Lung (tissue), 11 donors: ENCODE measurements at regions not wholly inside any gene's neighbourhood (a gene's known extent, or its start where the extent isn't known, plus 50 kb on each side); places are given as distances from the start of the nearest gene placed in this dataset.

Experiments
- ATAC-seq: fragments of 200-7000 bp; cut with Tn5 transposase; one replicate; pipeline ENCODE4 v1.9.1; 2020; ENCODE audit warnings: moderate number of reproducible peaks; ENCODE audit not compliant: insufficient read depth, low FRiP score
- DNase-seq, 3 donors: peaks; one replicate each; pipeline ENCODE4 v3.0.0-alpha.2; 2013 to 2017
- H3K27ac ChIP-seq, 2 donors: one replicate each; pipeline ENCODE4 v1.5.1; 2013; ENCODE audit warnings: mild to moderate bottlenecking in 2 of 2, moderate library complexity in 2 of 2, control low read depth in 1 of 2, inconsistent platforms in 1 of 2, low read depth in 1 of 2, low read length in 1 of 2
- H3K27me3 ChIP-seq, 3 donors: one replicate each; pipeline ENCODE4 v1.5.1; 2013; ENCODE audit warnings: low read length in 2 of 3; ENCODE audit not compliant: control insufficient read depth in 3 of 3, insufficient read depth in 3 of 3
- H3K36me3 ChIP-seq, 4 donors: one replicate each; pipeline ENCODE4 v1.5.1; 2013; ENCODE audit warnings: low read length in 4 of 4, mild to moderate bottlenecking in 1 of 4, moderate library complexity in 1 of 4; ENCODE audit not compliant: control insufficient read depth in 4 of 4, insufficient read depth in 4 of 4
- H3K4me1 ChIP-seq, 5 donors: one replicate each; pipeline ENCODE4 v1.5.1; 2013; ENCODE audit warnings: low read length in 5 of 5, mild to moderate bottlenecking in 2 of 5, moderate library complexity in 1 of 5; ENCODE audit not compliant: control insufficient read depth in 5 of 5, insufficient read depth in 5 of 5
- H3K4me3 ChIP-seq: one replicate; pipeline ENCODE4 v1.5.1; 2013; ENCODE audit warnings: mild to moderate bottlenecking, control low read depth, moderate library complexity
- H3K9ac ChIP-seq, 2 donors: one replicate each; pipeline ENCODE4 v1.5.1; 2013; ENCODE audit warnings: low read length in 2 of 2, control low read depth in 1 of 2; ENCODE audit not compliant: insufficient read depth in 1 of 2
- H3K9me3 ChIP-seq, 4 donors: one replicate each; pipeline ENCODE4 v1.5.1; 2013; ENCODE audit warnings: low read length in 3 of 4, mild to moderate bottlenecking in 1 of 4, moderate library complexity in 1 of 4; ENCODE audit not compliant: control insufficient read depth in 4 of 4, insufficient read depth in 3 of 4
- CTCF ChIP-seq: IDR thresholded peaks from 2 replicates; pipeline ENCODE4 v1.5.1; 2012; ENCODE audit warnings: mild to moderate bottlenecking; ENCODE audit errors: control extremely low read depth, extremely low read depth
- WGBS, 2 donors: extraction: QIAGEN DNeasy Blood & Tissue Kit; methylation state at CpG; one replicate each; pipeline ENCODE4 v1.1.7; 2013; 5-methylcytosine and 5-hydroxymethylcytosine counted together
- donor health status: control.
- donor health status: control.
- donor health status: Bipolar disorder and iron deficiency.
- donor health status: healthy.
- donor health status: DM: yes; HTN: yes; CAD: no.

- Histone ChIP-seq H3K4me3 (no peak overlapping the region), H3K36me3 (no peaks in the 10 kb centered on the region), H3K27ac (no peak overlapping the region), H3K9ac (no peak overlapping the region), H3K27me3 (peaks cover 0 to 11% (median 0%) of the 10 kb centered on the region in 3 donors), H3K9me3 (peaks cover 0 to 5% (median 0%) of the 10 kb centered on the region in 4 donors), H3K4me1 (peaks cover 0 to 4% (median 0%) of the 10 kb centered on the region in 5 donors)
- TF ChIP-seq CTCF, result no peak
- WGBS, 2 donors, result 63 to 69% methylated on average over 1 of the region's 1 CpG
- ATAC-seq (no peak), DNase-seq (no peak)
Observed at GRCh38 chr22:48963405-48963804, 864.3 kb downstream of the BRD1 start.

DNA sequence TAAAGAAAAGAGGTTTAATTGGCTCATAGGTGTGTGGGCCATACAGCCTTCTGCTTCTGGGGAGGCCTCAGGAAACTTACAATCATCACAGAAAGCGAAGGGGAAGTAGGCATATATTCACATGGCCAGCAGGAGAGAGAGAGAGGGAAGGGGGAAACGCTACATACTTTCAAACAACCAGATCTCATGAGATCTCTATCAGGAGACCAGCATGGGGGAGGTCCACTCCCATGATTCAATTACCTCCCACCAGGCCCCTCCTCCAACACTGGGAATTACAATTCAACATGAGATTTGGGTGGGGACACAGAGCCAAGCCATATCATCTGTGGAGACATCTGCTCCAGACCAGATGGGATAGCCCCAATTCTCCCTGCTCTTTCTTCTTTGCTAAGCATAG, 866.0 kb downstream of the BRD1 start:
- H3K4me3 ChIP-seq, result no peak overlapping the region
- 82 to 87% methylated on average over 2 of the region's 2 CpGs for WGBS, 2 donors
- no peak for TF ChIP-seq CTCF
- no peak for DNase-seq
- H3K36me3 ChIP-seq, result no peaks in the 10 kb centered on the region
- H3K9me3 ChIP-seq, result peaks cover 0 to 10% (median 0%) of the 10 kb centered on the region in 4 donors
- no peak overlapping the region for H3K9ac ChIP-seq
- no peak overlapping the region for H3K27ac ChIP-seq
- H3K4me1 ChIP-seq, result peaks cover 0 to 4% (median 0%) of the 10 kb centered on the region in 5 donors
- H3K27me3 ChIP-seq, result peaks cover 0 to 11% (median 0%) of the 10 kb centered on the region in 3 donors
- ATAC-seq, result no peak

- H3K36me3 ChIP-seq, result no peaks in the 10 kb centered on the region
- DNase-seq, result no peak
Observed at GRCh38 chr22:48960980-48961660, 866.6 kb downstream of the BRD1 start.

More at GRCh38 chr22:48960980-48961660, 866.6 kb downstream of the BRD1 start:
- Histone ChIP-seq H3K27ac (no peak overlapping the region), H3K27me3 (peaks cover 0 to 11% (median 0%) of the 10 kb centered on the region in 3 donors), H3K9ac (no peak overlapping the region), H3K4me1 (peaks cover 0 to 4% (median 0%) of the 10 kb centered on the region in 5 donors), H3K4me3 (no peak overlapping the region), H3K9me3 (peaks cover 0 to 10% (median 0%) of the 10 kb centered on the region in 4 donors)
- 53 to 65% methylated on average over 9 of the region's 9 CpGs for WGBS, 2 donors
- no peak for ATAC-seq
- TF ChIP-seq CTCF, result no peak
